HG03558 (cell line): ENCODE measurements at regions not wholly inside any gene's neighbourhood (a gene's known extent, or its start where the extent isn't known, plus 50 kb on each side); places are given as distances from the start of the nearest gene placed in this dataset.

ENCODE experiments used
- ATAC-seq: cut with Tn5 transposase; IDR thresholded peaks from one replicate; pipeline ENCODE4 v1.9.1; 2021; ENCODE audit warnings: moderate number of reproducible peaks; ENCODE audit not compliant: unreplicated experiment; ENCODE audit errors: extremely low read depth

DNA sequence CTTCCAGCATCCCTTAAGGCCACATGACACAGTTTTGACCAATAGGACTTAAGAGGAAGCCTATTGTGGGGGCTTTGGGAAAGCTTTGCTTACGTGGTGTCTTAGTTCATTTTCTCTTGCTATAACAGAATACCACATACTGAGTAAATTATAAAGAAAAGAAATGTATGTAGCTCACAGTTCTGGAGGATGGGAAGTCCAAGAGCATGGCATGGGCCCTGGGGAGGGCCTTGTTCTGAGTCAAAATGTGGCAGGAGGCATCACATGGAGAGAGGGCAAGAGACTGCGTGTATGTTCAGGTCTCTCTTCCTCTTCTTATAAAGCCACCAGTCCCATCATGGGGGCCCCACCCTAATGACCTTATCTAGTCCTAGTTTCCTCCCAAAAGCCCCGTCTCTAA lies 68.6 kb upstream of the CPEB4 start:
- ATAC-seq, result no peak

DNA sequence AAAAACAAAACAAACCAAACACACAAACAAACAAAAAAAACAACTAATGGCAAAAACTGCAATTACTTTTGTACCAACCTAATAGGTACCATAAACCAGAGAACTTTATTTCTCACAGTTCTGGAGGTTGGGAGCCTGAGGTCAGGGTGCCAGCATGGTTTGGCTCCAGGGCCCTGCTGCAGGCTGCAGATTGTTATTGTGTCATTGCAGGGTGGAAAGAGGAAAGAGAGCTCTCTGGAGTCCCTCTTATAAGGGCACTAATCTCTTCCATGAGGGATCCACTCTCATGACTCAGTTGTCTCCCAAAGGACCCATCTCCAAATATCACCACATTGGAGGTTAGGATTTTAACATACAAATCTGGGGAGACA lies 64.9 kb upstream of the CPEB4 start:
- ATAC-seq, result no peak

DNA sequence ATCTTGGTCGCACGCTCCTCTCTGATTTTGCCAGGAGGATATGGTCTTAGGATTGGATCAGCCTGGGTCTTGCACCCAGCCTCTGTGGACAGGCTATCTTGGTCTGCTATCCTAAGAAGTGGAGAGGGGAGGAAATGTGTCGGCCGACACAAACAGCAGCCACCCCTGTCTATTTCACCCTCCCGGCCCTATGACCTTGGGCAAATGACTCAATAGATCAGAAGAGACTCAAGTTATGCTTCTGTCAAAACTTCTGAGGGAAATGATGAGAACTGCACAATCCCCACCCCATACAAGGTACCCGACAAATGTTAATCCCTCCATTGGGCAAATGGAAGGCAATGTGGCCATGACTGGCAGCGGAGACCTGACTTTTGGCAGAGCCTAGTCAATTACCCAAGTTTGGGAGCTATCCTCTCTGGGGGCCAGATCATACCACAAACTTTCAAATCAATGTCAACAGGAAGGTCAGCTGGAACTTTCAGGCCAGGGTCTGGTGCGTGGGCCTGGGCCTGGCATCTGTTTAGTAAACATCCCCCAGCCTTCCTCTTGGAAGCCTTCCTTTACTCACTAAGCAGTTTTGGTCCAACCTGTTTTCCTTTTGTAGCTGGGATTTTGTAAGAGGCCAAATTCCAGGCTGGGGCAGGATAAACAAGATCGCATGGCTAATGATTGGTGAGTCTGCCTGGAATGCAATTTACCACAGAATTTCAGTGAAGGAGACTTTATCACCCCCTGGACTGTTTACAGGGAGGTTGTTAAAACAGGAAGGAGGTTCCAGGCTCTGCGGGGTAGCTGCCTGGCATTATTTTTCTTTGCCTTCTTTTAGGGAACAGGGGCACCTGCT lies 64.2 kb upstream of the CPEB4 start:
- no peak for ATAC-seq

DNA sequence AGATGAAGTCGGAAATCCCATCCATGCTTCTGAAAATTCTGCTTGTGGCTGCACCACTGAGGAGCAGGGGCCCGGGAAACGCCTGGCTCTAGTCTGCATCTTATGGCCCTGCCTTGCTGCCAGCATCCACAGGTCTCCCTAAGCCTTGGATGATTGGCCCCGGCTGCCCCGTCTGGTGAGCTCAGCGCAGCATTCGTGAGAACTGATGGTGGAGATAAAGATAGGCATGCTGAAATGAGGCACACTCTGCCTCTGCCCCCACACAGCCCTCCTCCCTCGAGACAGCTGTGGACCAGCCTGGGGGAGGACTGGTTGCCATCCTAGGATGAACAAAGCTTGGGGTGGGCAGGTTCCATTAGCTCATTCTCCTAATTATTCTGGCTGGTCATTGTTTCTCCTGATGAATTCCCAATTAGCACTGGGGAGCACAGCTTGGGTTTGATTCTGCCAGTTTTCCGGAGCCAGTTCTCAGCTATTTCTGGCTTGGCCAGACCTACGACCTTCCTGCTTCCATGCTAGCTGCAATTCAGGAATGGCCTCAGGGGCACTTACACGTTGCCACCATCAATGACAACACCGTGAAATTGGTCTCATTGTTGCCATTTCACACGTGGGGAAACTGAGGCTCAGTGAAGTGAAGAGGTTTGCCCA lies 62.8 kb upstream of the CPEB4 start:
- ATAC-seq, result no peak

DNA sequence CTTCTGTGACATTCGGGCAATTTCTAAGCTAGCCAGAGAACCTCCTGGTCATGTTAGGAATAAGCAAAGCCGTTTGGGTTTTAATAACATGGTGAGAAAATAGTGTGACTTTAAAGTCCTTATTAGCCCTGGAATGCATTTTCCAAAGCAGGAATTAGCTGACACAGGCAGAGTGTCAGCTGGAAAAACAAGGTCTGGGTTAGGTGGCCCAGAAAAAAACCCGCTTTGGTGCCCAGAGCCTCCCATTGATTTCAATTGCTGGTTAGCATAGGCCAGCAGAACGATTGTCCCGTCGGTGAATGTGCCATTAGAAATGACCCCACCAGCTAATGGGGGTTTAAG lies 62.1 kb upstream of the CPEB4 start:
- ATAC-seq, result no peak

DNA sequence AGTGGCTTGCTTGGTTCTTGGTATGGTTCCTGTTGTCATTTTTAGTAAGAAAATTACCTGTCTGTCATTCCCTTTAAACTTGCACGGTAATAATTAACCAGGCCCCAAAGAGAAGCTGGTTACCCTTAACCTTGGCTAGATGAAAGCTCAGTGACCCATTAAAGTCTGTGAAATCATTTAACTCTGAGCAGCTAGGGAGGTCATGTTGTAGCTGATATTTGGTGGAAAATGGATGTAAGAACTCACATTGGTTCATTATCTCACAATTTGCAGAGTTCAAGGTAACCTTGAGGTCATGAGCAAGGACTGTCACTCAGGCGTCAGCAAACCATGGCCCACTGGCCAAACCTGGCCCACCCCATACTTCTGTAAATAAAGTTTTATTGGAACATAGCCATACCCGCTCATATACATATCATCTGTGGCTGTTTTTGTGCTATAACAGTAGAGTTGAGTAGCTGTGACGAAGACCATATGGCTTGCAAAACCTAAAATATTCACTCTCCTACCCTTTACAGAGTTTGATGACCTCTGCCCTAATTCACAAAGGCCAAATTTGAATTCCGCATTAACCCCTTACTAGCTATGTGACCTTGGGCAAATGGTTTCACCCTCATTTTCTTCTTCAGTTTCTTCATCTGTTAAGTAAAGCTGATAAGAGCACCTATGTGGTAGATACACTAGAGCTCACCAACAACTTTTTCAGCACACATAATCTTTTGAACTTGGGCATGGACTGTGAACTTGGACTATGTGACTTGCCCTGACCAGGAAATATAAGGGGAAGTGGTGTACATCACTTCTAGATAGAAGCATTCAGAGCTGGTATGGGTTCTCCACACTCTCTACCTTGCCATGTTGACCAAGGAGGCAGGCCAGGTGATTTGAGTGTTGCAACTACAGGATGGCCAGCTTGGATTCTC lies 61.5 kb upstream of the CPEB4 start:
- ATAC-seq, result no peak

DNA sequence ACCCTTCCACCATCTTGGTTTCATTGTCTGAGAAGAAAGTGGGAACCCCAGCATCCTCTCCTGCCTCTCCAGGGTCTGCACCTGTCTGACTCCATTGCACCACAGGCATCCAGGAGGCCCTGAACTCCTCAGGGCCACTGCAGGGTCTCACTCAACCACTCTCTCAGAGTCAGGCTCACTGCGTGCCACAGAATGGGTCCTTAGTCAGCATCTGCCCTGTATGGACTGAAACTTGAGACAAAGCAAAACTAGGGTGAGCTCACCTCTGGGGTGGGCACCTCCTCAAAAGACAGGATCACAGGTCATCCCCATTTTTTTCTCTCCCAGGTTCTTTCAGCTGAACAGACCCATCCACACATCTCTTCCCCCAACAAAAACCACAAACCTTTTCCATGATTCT lies 59.2 kb upstream of the CPEB4 start:
- no peak for ATAC-seq

DNA sequence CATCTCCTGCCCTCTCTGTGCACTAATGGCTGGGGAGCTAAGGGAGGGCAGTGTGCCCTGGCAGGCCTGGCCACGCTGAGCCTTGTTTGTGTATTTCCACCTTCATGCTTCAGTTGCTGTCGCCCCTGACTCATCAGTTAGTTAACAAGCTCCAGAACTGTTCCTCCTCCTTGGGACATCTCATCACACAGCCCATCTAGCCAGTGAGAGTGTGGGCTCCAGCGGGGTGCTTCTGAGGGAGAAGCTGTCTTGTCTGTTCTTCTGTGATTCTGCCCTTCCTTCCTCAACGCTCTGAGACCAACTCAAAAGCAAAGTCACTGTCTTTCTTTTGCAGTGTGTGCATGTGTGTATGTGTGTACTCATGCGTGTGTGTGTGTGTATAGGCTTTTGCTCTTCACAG lies 58.3 kb upstream of the CPEB4 start:
- no peak for ATAC-seq

DNA sequence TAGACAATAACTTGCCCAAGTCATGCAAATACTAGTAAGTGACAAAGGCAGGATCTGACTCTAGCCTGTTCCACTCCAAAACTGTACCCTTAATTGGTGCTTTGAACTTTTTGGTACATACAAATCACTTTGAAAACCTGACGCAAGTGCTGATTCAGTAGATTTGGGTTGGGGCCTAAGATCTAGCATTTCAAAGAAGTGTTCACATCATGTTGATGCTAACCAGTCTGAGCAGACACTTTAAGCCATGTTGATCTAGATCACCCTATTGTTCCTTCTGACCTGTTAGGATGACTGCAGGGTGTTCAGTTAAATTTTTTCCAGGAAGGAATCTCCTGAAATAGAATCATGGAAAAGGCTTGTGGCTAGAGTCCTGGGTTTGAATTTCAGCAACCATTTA lies 57.7 kb upstream of the CPEB4 start:
- no peak for ATAC-seq

DNA sequence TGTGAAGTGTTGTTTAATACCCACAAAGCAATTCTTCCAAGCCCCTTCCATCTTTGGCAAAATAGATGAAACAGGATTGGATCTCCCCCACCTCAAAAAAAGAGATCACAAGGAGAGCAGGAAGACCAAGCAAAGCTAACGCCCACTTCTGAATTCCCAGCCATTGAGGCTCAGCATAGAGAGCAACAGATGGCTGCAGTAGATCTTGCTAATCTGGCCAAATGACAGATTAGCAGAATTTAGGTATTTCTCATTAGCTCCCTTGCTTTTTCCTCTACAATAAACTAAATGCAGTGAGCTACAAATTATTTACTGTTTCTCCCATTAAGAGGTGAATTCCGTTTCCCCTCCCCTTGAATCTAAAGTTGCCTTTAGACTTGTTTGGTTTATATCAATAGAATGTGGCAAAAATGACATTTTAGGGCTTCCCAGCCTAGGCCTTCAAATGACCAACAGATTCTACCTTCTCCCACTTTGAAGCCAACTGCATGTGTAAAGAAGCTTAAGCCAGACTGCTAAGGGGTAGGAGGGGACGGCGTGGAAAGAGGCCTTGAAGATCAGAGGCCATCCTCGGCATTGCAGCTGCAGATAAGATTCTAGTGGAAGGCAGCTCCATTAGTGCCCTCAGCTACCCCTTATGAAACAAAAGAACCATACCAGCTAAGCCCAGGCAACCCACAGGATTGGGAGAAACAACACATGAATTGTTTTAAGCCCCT lies 56.8 kb upstream of the CPEB4 start:
- ATAC-seq, result no peak

DNA sequence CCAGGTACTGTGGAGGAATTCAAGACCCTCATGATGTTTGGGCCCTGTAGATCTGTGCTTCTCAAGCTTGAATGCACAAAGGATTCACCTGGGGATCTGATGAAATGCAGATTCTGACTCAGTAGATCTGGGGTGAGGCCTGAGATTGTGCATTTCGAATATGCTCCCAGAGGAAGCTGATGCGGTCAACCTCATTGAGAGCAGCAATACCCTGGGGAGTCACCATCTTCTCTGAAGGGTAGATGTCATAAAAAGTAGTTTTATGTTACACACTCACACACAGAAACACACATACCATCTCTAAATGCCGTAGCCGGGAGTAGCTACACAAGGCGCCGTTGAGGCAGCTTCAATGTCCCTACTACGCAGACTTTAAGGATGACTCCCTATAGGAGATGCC lies 55.8 kb upstream of the CPEB4 start:
- ATAC-seq, result no peak

DNA sequence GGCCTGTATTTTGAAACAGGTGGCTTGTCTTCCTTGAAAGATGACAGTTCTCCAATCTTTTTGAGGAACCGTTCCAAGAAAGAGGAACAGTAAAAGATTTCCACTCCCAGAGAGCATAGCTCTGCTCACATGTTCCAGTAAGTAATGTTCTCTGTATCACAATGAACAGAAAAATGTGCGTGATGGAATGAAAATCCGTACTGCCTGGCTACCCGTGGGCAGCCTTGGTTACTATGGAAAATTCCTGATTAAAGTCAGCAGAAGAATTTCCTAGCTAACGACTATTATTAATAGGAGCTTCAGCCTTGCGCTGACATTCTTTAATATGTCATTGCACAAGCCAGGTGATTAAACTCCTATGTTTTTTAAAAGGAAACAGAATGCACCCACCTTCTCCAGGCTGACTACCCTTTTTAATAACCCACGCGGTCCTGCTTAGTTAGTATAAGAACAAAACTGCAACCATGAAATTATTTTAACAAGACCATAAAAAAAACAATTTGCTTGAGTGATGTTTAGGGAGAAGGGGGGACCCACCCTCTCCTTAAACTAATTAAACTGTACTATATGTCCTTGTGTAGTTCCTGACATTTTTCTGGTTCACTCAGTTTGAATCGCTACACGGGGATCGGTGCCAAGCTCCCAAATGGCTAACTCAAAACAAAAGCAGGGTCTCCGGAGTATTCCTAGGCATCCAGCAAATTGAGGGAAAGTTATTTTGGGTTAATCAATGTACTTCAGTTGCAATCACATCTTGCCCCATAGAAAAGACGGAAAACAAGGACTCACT lies 54.8 kb upstream of the CPEB4 start:
- no peak for ATAC-seq

DNA sequence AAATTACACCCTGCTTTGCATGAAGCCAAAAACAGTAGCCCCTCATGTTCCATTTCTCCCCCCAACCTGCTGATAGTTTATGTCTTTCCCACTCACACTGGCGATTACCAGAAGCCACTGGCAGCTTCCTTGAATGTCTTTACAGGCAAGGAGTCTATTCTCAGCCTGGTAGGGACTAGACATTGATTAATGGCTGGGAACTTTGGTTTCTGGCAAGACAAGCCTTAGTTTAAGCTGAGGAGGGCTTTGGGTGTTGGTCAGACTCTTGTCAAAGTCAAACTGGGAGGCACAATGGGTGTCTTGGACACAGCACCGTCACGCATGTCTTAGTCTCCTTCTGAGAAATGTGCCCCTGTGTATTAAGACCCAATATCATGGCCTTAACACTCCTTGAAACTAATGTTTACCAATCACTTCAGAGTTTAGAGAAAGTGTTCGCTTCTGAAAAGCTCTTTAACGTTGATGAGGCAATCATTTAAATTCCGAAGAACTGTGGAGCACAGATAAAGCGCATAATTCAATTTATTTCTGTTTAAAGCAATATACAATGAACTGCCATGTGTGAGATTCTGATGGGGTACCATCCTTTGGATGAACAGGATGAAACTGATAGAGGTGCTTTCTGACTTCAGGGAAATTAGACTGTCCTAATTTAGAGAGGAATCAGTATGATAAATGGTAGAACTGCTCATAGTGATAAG lies 53.9 kb upstream of the CPEB4 start:
- ATAC-seq, result no peak

DNA sequence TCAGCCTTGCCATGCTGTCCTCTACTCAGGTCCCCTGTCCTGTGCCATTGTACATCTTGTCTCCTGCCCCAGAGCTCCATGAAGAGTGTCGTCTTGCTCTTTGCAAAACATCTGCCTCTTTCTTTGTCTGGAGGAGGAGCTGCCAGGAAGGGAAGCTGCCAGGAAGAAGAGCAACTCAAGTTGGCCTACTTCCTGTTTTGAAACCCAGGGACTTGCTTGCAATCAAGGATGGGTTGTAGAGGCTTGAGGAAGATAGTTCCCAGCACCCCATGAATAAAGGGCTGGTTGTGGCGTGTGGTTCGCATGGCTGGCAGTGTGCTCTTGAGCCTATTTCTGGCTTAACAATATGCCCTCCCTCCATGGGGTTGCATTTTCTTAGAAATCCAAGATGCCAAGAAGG lies 53.0 kb upstream of the CPEB4 start:
- no peak for ATAC-seq

DNA sequence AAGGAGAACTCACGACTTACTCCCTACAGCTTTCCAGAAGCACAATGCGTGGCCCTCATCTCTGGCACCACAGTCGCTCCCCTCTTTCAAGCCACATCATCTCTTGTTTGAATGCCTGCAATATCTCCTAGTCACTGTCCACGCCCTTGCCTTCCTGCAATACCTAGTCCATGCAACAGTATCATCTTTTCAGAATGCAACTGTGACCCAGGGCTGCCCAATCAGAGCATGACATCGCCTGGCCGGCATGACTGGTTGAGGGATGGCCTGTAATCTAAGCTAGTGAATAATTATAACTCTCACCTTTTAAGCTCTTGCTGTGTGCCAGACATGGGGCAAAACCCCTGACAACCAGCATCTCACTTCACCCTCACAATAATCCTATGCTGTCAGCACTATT lies 52.5 kb upstream of the CPEB4 start:
- ATAC-seq, result no peak

DNA sequence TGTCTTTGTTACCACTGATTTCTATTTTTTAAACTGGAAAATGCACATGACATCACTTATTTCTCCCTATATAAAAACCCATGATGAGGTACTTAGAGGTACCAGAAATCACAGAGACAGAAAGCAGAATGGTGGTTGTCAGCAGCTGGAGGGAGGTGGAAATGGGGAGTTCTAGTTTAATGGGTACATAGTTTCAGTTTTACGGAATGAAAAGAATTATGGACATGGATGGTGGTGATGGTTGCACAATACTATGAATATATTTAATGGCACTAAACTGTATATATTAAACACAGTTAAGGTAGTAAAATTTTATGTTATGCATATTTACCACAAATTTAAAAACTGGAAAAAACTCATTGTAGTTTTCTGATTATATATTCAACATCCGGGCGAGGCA lies 50.5 kb upstream of the CPEB4 start:
- no peak for ATAC-seq
